GM19239 (cell line): ENCODE measurements at regions not wholly inside any gene's neighbourhood (a gene's known extent, or its start where the extent isn't known, plus 50 kb on each side); places are given as distances from the start of the nearest gene placed in this dataset.

Experiments
- DNase-seq: peaks from one replicate; pipeline ENCODE4 v3.0.0; 2011; ENCODE audit warnings: low spot score; ENCODE audit not compliant: insufficient read length
- FAIRE-seq: peaks from 2 replicates; lab custom pipeline; 2011; peaks lifted over from hg19 to GRCh38; lab: Jason Lieb, UNC

- no peak for DNase-seq
Measured at GRCh38 chr16:51487880-51488279, 336.8 kb upstream of the SALL1 start.

DNA sequence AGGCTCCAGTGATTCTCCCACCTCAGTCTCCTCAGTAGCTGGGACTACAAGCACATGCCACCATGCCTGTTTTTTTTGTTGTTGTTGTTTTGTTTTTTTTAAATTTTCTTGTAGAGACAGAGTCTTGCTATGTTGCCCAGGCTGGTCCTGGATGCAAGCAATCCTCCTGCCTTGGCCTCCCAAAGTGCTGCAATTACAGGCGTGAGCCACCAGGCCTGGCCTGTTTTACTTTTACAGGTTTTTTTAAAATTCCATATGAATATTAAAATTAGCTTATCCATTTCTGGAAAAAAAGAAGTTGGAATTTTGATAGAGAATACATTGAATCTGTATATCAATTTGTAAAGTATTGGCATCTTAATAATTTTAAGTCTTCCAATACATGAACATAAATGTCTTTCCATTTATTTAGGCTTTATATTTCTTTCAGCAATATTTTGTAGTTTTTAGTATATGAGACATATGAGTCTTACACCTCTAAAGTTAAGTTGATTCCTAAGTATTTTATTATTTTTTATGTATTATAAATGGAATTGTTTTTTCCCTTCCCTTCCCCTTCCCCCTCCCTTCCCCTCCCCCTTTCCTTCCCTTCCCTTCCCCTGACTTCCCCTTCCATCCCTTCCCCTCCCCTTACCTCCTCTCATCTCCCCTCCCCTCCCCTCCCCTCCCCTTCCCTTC, 323.5 kb upstream of the SALL1 start:
- FAIRE-seq (no peak), DNase-seq (no peak)

More at GRCh38 chr16:51487880-51488279, 336.8 kb upstream of the SALL1 start:
- FAIRE-seq = no peak

- FAIRE-seq (no peak), DNase-seq (no peak)
Measured at GRCh38 chr16:51473091-51473490, 322.0 kb upstream of the SALL1 start.

DNA sequence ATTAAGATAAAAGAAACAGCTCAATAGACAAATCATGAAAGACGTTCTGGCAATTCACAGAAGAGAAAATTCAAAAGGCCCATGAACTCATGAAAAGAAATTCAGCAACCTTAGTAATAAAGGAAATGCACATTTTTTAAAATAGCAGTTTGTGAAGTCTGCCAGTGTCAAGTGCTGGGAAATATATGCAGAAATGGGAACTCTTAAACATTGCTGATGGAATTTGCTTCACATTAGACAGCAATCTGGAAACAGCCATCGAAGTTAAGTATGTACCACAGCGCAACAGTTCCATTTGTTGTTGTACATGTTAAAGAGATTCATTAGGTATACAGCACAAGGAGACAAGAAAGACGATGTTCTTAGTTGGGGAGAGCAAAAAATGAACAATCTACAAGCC, 319.4 kb upstream of the SALL1 start:
- DNase-seq (no peak), FAIRE-seq (no peak)

GRCh38 chr16:51464996-51465395, 313.9 kb upstream of the SALL1 start:
- DNase-seq (no peak), FAIRE-seq (no peak)

DNA sequence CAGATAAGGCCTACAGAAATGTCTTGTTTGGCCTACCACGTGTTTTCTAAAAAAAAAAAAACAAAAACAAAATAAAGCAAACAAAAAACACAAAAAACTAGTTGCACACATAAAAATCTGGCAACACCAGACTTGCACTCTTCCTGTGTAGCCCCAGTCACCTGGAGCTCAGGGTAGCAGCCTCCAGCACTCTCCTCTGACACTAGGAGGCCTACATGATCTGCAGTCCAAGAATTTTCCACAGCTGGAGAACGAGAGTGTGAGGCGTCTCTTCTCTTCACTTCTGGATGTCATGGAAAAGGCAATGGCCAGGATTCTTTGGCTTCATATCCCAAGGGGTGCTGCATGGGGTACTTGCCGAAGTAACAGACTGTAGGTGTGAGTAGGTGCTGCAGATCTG, 310.2 kb upstream of the SALL1 start:
- FAIRE-seq = no peak
- no peak for DNase-seq

DNA sequence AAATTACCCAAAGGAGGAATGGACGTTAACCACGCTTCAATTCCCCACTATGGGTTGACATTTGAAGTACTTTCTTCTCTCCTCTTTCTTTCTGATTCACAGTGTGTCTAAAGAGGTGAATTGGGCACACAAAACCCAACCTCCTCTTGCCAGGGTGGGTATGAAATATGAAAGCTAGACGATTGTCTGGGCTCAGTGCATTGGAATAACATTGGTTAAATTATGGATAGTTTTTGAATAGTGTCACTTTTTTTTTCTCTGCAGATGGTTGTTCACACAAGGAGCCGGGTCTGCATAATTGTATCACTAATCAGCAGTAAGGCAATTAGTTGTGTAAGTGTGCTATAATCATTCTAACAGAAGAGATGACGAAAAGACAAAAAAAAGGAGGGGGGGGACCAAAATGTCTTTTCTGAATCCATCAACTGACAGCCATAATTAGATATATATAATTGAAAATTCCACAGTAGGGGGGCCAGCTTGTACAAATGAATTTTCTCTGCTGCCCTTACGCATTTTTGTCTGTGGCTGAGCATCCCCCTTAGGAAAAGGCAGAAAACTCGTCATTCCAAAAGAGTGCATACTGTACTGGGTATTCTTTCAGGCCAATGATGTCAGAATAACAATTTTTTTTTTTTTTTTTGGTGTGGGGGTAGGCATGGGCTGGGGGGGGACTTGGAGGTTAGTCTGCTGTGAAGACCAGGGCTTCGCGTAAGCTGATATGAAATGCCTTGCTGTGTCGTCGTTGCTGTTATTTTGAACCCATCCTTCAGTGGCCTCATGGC, 307.5 kb upstream of the SALL1 start:
- no peak for FAIRE-seq
- no peak for DNase-seq

GRCh38 chr16:51457775-51458174, 306.7 kb upstream of the SALL1 start:
- DNase-seq = no peak
- no peak for FAIRE-seq

DNA sequence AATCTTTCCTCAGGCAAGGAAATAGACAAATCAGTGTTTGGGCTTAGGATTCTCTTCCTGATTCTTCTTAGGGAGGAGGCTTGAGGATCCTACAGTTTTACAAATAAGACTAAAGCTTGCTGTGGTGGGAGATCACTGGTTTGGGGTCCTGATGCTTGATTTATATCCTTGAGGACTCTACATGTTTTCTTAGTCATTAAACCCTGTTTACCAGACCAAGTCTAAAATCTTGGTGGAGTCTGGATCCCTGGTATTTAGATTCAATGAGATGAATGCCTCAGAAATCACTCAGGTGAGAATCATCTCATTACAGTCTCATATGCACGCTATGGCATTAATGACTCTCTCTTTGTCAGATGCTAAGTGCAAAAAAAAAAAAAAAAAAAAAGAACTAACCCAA, 304.3 kb upstream of the SALL1 start:
- FAIRE-seq = no peak
- DNase-seq = no peak

- FAIRE-seq = no peak
- DNase-seq = no peak
Measured at GRCh38 chr16:51453251-51453650, 302.2 kb upstream of the SALL1 start.

DNA sequence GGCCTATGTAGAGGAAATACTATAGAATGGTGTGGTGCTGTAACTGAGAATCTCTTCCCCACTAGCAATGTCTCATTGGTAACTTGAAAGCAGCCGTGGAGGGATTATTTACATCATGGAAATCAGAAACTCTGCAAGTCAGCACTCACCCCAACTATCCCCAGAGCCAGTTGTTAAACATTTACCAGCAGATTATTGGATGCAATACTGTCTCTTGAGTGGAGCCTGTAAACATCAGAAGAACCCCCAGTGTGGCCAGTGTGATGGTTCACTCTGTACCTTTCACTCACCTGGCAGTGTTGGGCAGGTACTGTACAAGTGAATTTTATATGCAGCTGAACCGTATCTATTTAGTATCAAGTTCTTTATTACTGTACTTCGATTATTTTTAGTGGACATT, 299.8 kb upstream of the SALL1 start:
- FAIRE-seq (no peak), DNase-seq (no peak)

DNA sequence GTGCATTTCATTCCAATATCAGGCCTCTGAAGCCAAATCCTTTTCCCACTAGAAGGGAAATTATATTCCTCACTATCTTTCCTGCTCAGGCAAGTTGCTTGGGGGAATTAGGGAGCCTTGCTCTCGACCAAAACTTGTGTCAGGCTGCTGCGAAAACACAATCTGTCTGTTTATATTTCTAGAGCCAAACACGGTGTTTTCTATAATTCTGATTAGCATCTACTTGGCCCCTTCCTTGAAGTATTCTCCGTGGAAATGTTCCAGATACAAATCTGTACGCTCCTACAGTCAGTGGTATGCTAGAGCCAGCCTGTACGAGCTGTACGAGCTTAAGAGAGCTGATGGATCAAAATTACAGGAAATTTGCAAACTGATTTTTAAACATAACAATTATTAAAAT, 299.3 kb upstream of the SALL1 start:
- FAIRE-seq (no peak), DNase-seq (no peak)

- FAIRE-seq (no peak), DNase-seq (no peak)
Measured at GRCh38 chr16:51449441-51449840, 298.4 kb upstream of the SALL1 start.

GRCh38 chr16:51445250-51445649, 294.2 kb upstream of the SALL1 start:
- no peak for FAIRE-seq
- no peak for DNase-seq

DNA sequence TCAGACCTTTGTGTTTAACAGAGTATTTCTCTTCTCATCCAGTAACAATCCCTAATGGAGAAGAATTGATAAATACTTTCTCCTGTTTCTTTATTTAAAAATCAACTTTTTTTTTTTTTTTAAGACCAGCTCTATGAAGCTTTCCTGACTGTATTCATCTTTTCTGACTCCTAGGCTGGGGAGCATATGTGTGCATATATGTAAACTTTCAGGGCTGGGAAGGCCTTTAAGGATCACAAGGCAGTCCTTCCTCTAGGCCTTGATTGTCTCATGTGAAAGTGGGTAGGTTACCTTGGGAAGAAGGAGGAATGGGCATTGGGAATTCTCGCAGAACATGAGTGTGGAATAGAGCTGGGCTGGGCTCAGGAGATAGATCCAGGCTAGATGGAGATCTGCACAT, 292.9 kb upstream of the SALL1 start:
- FAIRE-seq (no peak), DNase-seq (no peak)

DNA sequence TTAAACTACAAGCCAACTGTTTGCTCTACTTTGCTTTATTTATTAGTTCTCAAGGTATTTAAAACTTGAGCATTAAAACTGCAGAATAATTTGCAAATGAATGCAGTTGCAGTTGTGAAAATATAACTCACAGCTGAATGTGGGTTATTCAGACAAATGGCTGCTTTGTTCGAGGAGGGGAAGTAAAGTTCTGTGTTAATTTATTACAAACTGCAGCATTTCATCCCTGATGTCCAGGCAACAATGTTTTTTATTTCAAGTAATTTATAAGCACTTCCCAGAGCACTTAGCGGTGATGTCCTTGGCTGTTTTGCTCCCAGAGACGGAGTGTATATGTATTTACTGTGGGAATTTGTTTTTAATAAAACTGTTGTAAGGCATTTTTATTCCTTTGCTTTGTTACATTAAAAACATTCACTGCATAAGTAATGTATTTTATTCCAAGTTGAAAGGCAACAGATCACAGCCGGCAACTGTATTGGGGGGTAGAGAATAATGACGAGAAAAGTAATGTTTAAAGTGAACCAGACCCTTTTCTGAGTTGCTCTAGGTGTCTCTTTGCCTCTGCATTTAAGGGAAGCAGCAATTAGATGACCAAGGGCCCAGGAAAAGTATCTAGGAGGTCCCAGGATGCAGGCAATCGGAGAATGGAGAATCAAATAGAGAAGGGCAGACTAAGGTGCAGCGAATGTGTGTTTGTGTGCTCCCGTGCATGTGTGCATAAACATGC, 291.2 kb upstream of the SALL1 start:
- DNase-seq = no peak
- FAIRE-seq = no peak

DNA sequence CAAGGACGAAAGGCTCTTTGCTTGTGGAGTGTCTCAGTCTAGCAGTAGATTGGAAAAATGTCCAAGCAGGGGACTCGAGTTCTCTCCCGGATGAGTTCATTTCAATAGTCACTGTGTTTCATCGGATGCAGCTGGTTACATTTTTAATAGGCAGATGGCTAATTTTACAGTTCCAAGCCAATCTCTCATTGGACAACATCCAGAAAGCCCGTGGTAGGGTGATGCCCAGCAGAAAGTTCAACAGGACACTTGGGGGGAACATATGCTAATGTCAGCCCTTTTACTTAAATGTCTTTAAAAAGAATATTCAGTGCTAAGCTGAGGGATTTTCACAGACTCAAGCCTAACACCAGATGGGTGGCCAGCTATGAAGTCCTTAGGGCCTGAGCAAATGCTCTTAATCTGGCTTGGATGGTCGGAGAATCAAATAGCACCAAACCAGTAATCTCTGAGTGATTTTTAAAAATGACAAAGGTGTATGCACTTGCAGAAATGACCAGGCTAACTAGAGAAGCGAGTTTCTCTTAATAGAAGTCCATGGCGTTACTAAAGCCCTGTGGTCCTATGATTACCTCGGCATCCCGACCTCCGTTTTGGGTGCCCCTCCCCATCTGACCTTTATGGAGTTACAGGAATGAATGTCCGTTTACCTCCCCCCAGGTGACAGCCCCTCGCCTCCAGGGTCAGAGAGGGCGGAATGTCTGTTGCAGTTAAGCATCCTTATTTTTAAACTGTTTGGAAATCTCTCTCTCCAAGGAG, 289.2 kb upstream of the SALL1 start:
- FAIRE-seq (no peak), DNase-seq (no peak)

GRCh38 chr16:51439271-51439670, 288.2 kb upstream of the SALL1 start:
- FAIRE-seq = no peak
- no peak for DNase-seq

GRCh38 chr16:51436742-51437141, 285.7 kb upstream of the SALL1 start:
- no peak for FAIRE-seq

DNA sequence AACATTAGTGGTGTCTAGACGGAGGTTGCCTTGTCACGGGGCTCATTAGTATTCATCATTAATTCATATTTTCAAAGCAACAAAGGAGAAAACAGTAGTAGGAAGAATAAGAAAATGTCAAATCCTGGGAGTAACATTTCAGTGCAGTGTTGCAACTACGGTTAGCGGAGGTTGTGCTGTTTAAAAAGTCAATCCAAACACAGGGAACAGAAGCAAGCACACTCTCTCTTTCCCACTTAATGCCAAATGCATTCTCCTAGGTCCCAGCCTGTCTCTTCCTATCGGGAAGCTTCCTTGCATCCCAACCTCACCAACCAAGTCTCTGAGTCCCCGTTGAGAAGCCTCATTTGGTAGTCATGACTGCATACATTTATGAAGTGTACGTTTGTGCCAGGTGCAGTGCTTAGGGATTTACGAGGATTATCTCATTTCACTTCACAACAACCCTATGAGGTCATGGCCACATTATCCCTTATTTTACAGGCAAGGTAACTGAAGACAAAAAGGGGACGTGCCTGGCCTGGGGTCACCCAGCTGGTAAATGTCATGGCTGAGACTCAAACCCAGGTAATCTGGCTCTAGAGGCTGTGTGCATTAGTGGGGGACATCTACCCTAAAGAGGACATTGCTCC, 283.6 kb upstream of the SALL1 start:
- no peak for FAIRE-seq
- no peak for DNase-seq

More at GRCh38 chr16:51436742-51437141, 285.7 kb upstream of the SALL1 start:
- no peak for DNase-seq
